ENCODE measurements at regions not wholly inside any gene's neighbourhood (a gene's known extent, or its start where the extent isn't known, plus 50 kb on each side); places are given as distances from the start of the nearest gene placed in this dataset.
"Not testable (repeated sequence)": the region's sequence is repeated elsewhere in the genome, so short reads cannot be mapped to it uniquely, and the experiment has no call there.

- Histone ChIP-seq H3K9me3 (no peaks in the 10 kb centered on the region), H3K36me3 (ENCODE audit: low read depth) (no peaks in the 10 kb centered on the region), H3K4me1 (ENCODE audit: low read depth) (peaks cover 2% of the 10 kb centered on the region), H3K4me3 (no peak overlapping the region)
- peak; percentile 49 for ATAC-seq
- no peak for TF ChIP-seq CTCF (IDR thresholded peaks at IDR 0.05)
- peak in 2 of 3 donors; percentile 42 to 56 for DNase-seq
- intact Hi-C loops (cut with DNase I, micrococcal nuclease): no loop called here
Observed at GRCh38 chr20:47854687-47855212, 69.5 kb upstream of the SULF2 start.

- Histone ChIP-seq H3K9me3 (no peaks in the 10 kb centered on the region), H3K4me1 (ENCODE audit: low read depth) (no peaks in the 10 kb centered on the region), H3K4me3 (no peak overlapping the region), H3K36me3 (ENCODE audit: low read depth) (no peaks in the 10 kb centered on the region)
- intact Hi-C loops (cut with DNase I, micrococcal nuclease): no loop called here
- DNase-seq: no peak
- ATAC-seq: no peak
- no peak for TF ChIP-seq CTCF (IDR thresholded peaks at IDR 0.05)
Observed at GRCh38 chr20:47851774-47852173, 66.5 kb upstream of the SULF2 start.

- Histone ChIP-seq H3K36me3 (ENCODE audit: low read depth) (no peaks in the 10 kb centered on the region), H3K4me3 (no peak overlapping the region), H3K9me3 (no peaks in the 10 kb centered on the region), H3K4me1 (ENCODE audit: low read depth) (no peaks in the 10 kb centered on the region)
- DNase-seq (no peak), ATAC-seq (no peak)
- TF ChIP-seq CTCF (IDR thresholded peaks at IDR 0.05): no peak
- intact Hi-C loops (cut with DNase I, micrococcal nuclease): no loop called here
Observed at GRCh38 chr20:47850146-47850545, 64.9 kb upstream of the SULF2 start.

- no peak for TF ChIP-seq CTCF (IDR thresholded peaks at IDR 0.05)
- no peak for ATAC-seq
- intact Hi-C loops (cut with DNase I, micrococcal nuclease): no loop called here
- Histone ChIP-seq H3K4me1 (ENCODE audit: low read depth) (no peaks in the 10 kb centered on the region), H3K9me3 (no peaks in the 10 kb centered on the region), H3K4me3 (no peak overlapping the region), H3K36me3 (ENCODE audit: low read depth) (no peaks in the 10 kb centered on the region)
- no peak for DNase-seq
Observed at GRCh38 chr20:47849596-47849995, 64.3 kb upstream of the SULF2 start.

GRCh38 chr20:47849006-47849405 lies 63.7 kb upstream of the SULF2 start:
- DNase-seq (no peak), ATAC-seq (no peak)
- Histone ChIP-seq H3K4me3 (no peak overlapping the region), H3K9me3 (no peaks in the 10 kb centered on the region), H3K4me1 (ENCODE audit: low read depth) (no peaks in the 10 kb centered on the region), H3K36me3 (ENCODE audit: low read depth) (no peaks in the 10 kb centered on the region)
- TF ChIP-seq CTCF (IDR thresholded peaks at IDR 0.05): no peak
- intact Hi-C loops (cut with DNase I, micrococcal nuclease): no loop called here

- DNase-seq; H3K4me3 ChIP-seq; ATAC-seq; intact Hi-C loops (cut with DNase I, micrococcal nuclease); H3K9me3 ChIP-seq; H3K4me1 ChIP-seq (ENCODE audit: low read depth); H3K36me3 ChIP-seq (ENCODE audit: low read depth): not testable (repeated sequence)
Observed at GRCh38 chr20:47848534-47848933, 63.3 kb upstream of the SULF2 start.
